ENCODE measurements at regions not wholly inside any gene's neighbourhood (a gene's known extent, or its start where the extent isn't known, plus 50 kb on each side); places are given as distances from the start of the nearest gene placed in this dataset.

DNA sequence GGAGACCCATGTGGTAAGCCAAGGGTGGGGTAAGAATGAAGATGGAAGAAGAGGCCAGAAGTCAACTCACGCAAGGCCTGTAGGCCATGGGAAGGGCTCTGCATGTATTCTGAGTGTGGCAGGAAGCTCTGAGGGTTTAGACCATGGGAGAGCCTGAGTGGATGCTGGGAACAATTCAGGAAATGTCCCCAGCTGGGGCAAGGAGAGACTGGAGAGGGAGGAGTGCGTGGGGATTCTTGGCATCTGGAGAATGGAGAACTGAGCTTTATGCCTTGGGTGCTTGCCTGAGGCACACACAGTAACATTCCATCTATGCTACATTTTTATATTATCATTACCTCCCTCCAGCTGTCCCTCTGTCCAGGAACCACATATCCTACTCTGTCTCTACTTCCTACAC lies 50.4 kb upstream of the CD82 start:
- H3K9ac ChIP-seq (ENCODE audit: extremely low read depth, insufficient read length, low read length): no peak overlapping the region
- no peaks in the 10 kb centered on the region for H3K79me2 ChIP-seq (ENCODE audit: insufficient read depth, low read length)
- TF ChIP-seq, protein P1, sequence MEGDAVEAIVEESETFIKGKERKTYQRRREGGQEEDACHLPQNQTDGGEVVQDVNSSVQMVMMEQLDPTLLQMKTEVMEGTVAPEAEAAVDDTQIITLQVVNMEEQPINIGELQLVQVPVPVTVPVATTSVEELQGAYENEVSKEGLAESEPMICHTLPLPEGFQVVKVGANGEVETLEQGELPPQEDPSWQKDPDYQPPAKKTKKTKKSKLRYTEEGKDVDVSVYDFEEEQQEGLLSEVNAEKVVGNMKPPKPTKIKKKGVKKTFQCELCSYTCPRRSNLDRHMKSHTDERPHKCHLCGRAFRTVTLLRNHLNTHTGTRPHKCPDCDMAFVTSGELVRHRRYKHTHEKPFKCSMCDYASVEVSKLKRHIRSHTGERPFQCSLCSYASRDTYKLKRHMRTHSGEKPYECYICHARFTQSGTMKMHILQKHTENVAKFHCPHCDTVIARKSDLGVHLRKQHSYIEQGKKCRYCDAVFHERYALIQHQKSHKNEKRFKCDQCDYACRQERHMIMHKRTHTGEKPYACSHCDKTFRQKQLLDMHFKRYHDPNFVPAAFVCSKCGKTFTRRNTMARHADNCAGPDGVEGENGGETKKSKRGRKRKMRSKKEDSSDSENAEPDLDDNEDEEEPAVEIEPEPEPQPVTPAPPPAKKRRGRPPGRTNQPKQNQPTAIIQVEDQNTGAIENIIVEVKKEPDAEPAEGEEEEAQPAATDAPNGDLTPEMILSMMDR (conservative IDR thresholded peaks at IDR 0.05): no peak
- H4K8ac ChIP-seq (replicated peaks; ENCODE audit: insufficient read length, low read depth, low read length): no peak overlapping the region
- Mint-ChIP-seq H3K27me3 (ENCODE audit: low read depth) (peaks cover 11% of the 10 kb centered on the region), H3K9me3 (no peaks in the 10 kb centered on the region), H3K36me3 (ENCODE audit: insufficient read depth in 1 of 3, low read depth in 3 of 3) (no peaks in the 10 kb centered on the region), H3K4me1 (peaks cover 0 to 10% of the 10 kb centered on the region in 2 experiments; a peak in 1 of 4 replicates), H3K4me3 (no peak overlapping the region), H3K27ac (peak overlapping the region in 1 of 3 experiments; percentile 25; a peak in 1 of 7 replicates)
- H3K23me2 ChIP-seq (ENCODE audit: insufficient read length, low read depth, low read length, poor library complexity, severe bottlenecking): no peaks in the 10 kb centered on the region
- H3K14ac ChIP-seq (ENCODE audit: insufficient read depth, low read length): no peak overlapping the region
- no peaks in the 10 kb centered on the region for H3K79me1 ChIP-seq (ENCODE audit: insufficient read depth, low read depth, low read length, poor library complexity, severe bottlenecking)
- H3T11ph ChIP-seq (ENCODE audit: low read length): no peak overlapping the region
- H3K27me3 ChIP-seq (ENCODE audit: insufficient read depth, low read length): no peaks in the 10 kb centered on the region
- H3K4me1 ChIP-seq (ENCODE audit: insufficient read depth, low read length): no peaks in the 10 kb centered on the region
- H3K27ac ChIP-seq (ENCODE audit: insufficient read length, low read depth, low read length): no peak overlapping the region
- no peak overlapping the region for H2BK12ac ChIP-seq (ENCODE audit: insufficient read length, low read depth, low read length)
- no peak overlapping the region for H2BK20ac ChIP-seq (ENCODE audit: low read depth, low read length, poor library complexity, severe bottlenecking)
- H3K18ac ChIP-seq (ENCODE audit: insufficient read length, low read depth, low read length): no peak overlapping the region
- no peak overlapping the region for H2AFZ ChIP-seq (ENCODE audit: low read length)
- H2AK5ac ChIP-seq (ENCODE audit: insufficient read length, low read length): no peak overlapping the region
- no peak overlapping the region for H3K23ac ChIP-seq (ENCODE audit: insufficient read length, low read depth, low read length)
- no peak overlapping the region for H3K4ac ChIP-seq (ENCODE audit: low read depth, low read length)
- no peak overlapping the region for H4K5ac ChIP-seq (ENCODE audit: insufficient read length, low read depth, low read length)
- WGBS (ENCODE audit: extremely low coverage, insufficient read length, low lambda C conversion rate): no CpG with 5 or more reads among the region's 2 CpGs
- H2BK5ac ChIP-seq (ENCODE audit: insufficient read length, low read length): no peak overlapping the region
- no peak overlapping the region for H2BK120ac ChIP-seq (ENCODE audit: low read depth, low read length, poor library complexity, severe bottlenecking)
- H3K9me3 ChIP-seq (ENCODE audit: control insufficient read depth, low read depth, low read length): no peaks in the 10 kb centered on the region
- H3K4me2 ChIP-seq (ENCODE audit: insufficient read depth, insufficient read length, low read length): no peak overlapping the region
- H3K56ac ChIP-seq (ENCODE audit: insufficient read length, low read depth, low read length): no peak overlapping the region
- DNase-seq: no peak
- no peaks in the 10 kb centered on the region for H4K20me1 ChIP-seq (ENCODE audit: control insufficient read depth, insufficient read depth, insufficient read length)
- no peak overlapping the region for H4K91ac ChIP-seq (ENCODE audit: insufficient read length, low read depth, low read length)
- no peak overlapping the region for H2BK15ac ChIP-seq (ENCODE audit: low read depth, low read length)
